Cardiac muscle cell (in vitro differentiated cells and primary cell): ENCODE measurements at regions not wholly inside any gene's neighbourhood (a gene's known extent, or its start where the extent isn't known, plus 50 kb on each side); places are given as distances from the start of the nearest gene placed in this dataset.

ENCODE experiments used
- DNase-seq, 2 donors: peaks; one replicate each; pipeline versions ENCODE4 v3.0.0 to v3.0.0-alpha.2; 2010 to 2017; ENCODE audit warnings: low read depth in 1 of 2, low spot score in 1 of 2
- H3K27ac ChIP-seq: fragments of 200-600 bp; sonication (generic); 2 replicates; pipeline ENCODE4 v1.5.1; 2016
- H3K27me3 ChIP-seq: fragments of 200-600 bp; sonication (generic); 2 replicates; pipeline ENCODE4 v1.6.0; 2016; ENCODE audit warnings: control low read depth
- H3K36me3 ChIP-seq: fragments of 200-600 bp; sonication (generic); 2 replicates; pipeline ENCODE4 v1.5.1; 2016; ENCODE audit warnings: control low read depth
- H3K4me1 ChIP-seq: fragments of 200-600 bp; sonication (generic); 2 replicates; pipeline ENCODE4 v1.8.1; 2017; ENCODE audit warnings: low read depth, mild to moderate bottlenecking, mixed run types
- H3K4me3 ChIP-seq: fragments of 200-600 bp; sonication (generic); 2 replicates; pipeline ENCODE4 v1.5.1; 2016; ENCODE audit warnings: mild to moderate bottlenecking
- H3K9me3 ChIP-seq: fragments of 200-600 bp; sonication (generic); 2 replicates; pipeline ENCODE4 v1.5.1; 2017; ENCODE audit warnings: low read depth, mild to moderate bottlenecking, control low read depth
- CTCF ChIP-seq: IDR thresholded peaks from 2 replicates; pipeline ENCODE4 v1.5.1; 2012; ENCODE audit warnings: low read depth, mild to moderate bottlenecking, low read length

DNA sequence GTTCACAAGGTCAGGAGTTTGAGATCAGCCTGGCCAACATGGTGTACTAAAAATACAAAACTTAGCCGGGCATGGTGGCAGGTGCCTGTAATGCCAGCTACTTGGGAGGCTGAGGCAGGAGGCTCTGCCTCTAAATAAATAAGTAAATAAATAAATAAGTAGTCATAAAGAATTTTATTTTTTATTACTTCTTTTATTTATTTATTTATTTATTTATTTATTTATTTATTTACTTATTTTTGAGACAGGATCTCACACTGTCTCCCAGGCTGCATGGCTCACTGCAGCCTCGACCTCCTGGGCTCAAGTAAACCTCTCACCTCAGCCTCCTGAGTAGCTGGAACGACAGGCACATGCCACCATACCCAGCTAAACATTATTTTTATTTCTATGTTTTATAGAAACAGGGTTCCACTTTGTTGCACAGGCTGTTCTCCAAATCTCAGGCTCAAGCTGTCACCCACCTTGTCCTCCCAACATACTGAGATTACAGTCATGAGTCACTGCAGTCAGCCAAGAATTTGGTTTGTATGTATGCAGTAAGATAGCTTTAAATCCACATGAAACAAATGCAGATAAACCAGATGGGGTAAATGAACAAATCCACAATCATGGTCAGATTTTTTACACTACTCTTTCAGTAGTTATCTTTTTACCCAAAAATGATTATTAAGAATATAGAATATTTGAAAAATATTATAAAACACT lies 523.3 kb upstream of the RGS18 start:
- Histone ChIP-seq H3K27me3 (no peaks in the 10 kb centered on the region), H3K4me1 (no peaks in the 10 kb centered on the region), H3K4me3 (no peak overlapping the region), H3K9me3 (no peaks in the 10 kb centered on the region), H3K27ac (no peak overlapping the region), H3K36me3 (no peaks in the 10 kb centered on the region)
- no peak for TF ChIP-seq CTCF
- DNase-seq: no peak

GRCh38 chr1:191636345-191636744 lies 521.9 kb upstream of the RGS18 start:
- no peak overlapping the region for H3K4me3 ChIP-seq
- TF ChIP-seq CTCF: no peak

GRCh38 chr1:191641420-191642260 lies 516.6 kb upstream of the RGS18 start:
- no peaks in the 10 kb centered on the region for H3K27me3 ChIP-seq
- no peaks in the 10 kb centered on the region for H3K36me3 ChIP-seq
- no peak for DNase-seq
- H3K27ac ChIP-seq: no peak overlapping the region
- no peak overlapping the region for H3K4me3 ChIP-seq
- no peaks in the 10 kb centered on the region for H3K9me3 ChIP-seq
- TF ChIP-seq CTCF: no peak
- H3K4me1 ChIP-seq: no peaks in the 10 kb centered on the region

More at GRCh38 chr1:191636345-191636744, 521.9 kb upstream of the RGS18 start:
- no peaks in the 10 kb centered on the region for H3K9me3 ChIP-seq
- H3K27me3 ChIP-seq: no peaks in the 10 kb centered on the region
- H3K27ac ChIP-seq: no peak overlapping the region
- no peak for DNase-seq
- no peaks in the 10 kb centered on the region for H3K36me3 ChIP-seq
- no peaks in the 10 kb centered on the region for H3K4me1 ChIP-seq

- H3K9me3 ChIP-seq: no peaks in the 10 kb centered on the region
- no peak overlapping the region for H3K27ac ChIP-seq
- no peak for DNase-seq
- no peak for TF ChIP-seq CTCF
- no peaks in the 10 kb centered on the region for H3K4me1 ChIP-seq
- no peaks in the 10 kb centered on the region for H3K27me3 ChIP-seq
- no peak overlapping the region for H3K4me3 ChIP-seq
- H3K36me3 ChIP-seq: no peaks in the 10 kb centered on the region
Observed at GRCh38 chr1:191643060-191643459, 515.2 kb upstream of the RGS18 start.

DNA sequence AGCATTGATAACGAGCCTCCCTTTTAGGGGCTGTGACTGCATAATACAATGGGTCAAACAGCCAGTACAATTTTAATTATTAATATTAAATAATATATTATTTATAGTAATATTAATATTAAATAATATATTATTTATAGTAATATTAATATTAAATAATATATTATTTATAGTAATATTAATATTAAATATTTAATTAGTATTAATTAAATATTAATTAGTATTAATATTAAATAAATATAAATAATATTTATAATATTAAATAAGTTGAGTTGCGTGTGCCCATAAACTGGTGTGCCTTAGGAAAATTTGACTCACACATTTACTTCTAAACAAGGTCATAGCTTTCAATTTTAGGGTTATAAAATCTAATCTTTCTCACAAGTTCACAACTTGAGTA lies 509.3 kb upstream of the RGS18 start:
- H3K27me3 ChIP-seq: no peaks in the 10 kb centered on the region
- H3K27ac ChIP-seq: no peak overlapping the region
- DNase-seq: no peak
- H3K36me3 ChIP-seq: no peaks in the 10 kb centered on the region
- no peak overlapping the region for H3K4me3 ChIP-seq
- H3K9me3 ChIP-seq: no peaks in the 10 kb centered on the region
- no peak for TF ChIP-seq CTCF
- H3K4me1 ChIP-seq: no peaks in the 10 kb centered on the region
